WTC11 (cell line): ENCODE measurements at regions not wholly inside any gene's neighbourhood (a gene's known extent, or its start where the extent isn't known, plus 50 kb on each side); places are given as distances from the start of the nearest gene placed in this dataset.
"Not testable (repeated sequence)": the region's sequence is repeated elsewhere in the genome, so short reads cannot be mapped to it uniquely, and the experiment has no call there.

Source experiments
- CTCF ChIP-seq: fragments of 200-600 bp; IDR thresholded peaks from 2 replicates; pipeline ENCODE4 v1.8.0; 2022; ENCODE audit warnings: antibody characterized with exemption
- ESRRA ChIP-seq: sonication (generic); formaldehyde crosslinking; IDR thresholded peaks from 2 replicates; pipeline ENCODE4 v1.8.1; 2022; ENCODE audit warnings: mild to moderate bottlenecking, missing genetic modification reagents, borderline replicate concordance

- not testable (repeated sequence) for TF ChIP-seq CTCF, ESRRA
Observed at GRCh38 chr14:105663818-105664596, 137.6 kb downstream of the TMEM121 start.
